OCI-LY7 (cell line): ENCODE measurements at regions not wholly inside any gene's neighbourhood (a gene's known extent, or its start where the extent isn't known, plus 50 kb on each side); places are given as distances from the start of the nearest gene placed in this dataset.

Source experiments
- CTCF ChIP-seq: fragments of 200-600 bp; sonication (generic); conservative IDR thresholded peaks from 2 replicates; pipeline ENCODE4 v1.5.1; 2014; ENCODE audit warnings: mild to moderate bottlenecking, antibody characterized with exemption, low read length, moderate library complexity, mixed read lengths
- EZH2phosphoT487 ChIP-seq: fragments of 200-600 bp; sonication (generic); IDR thresholded peaks from 2 replicates; pipeline ENCODE4 v1.6.1; 2018; ENCODE audit warnings: low read depth, borderline replicate concordance, mild to moderate bottlenecking, mixed run types, antibody characterized with exemption, low read length, moderate library complexity, mixed read lengths

GRCh38 chr1:83516369-83516768 lies 482.6 kb downstream of the TTLL7 start:
- TF ChIP-seq CTCF (no peak), EZH2phosphoT487 (no peak)
